ENCODE measurements at regions not wholly inside any gene's neighbourhood (a gene's known extent, or its start where the extent isn't known, plus 50 kb on each side); places are given as distances from the start of the nearest gene placed in this dataset.

- FAIRE-seq (no peak), DNase-seq (ENCODE audit: insufficient read length) (no peak)
- TF ChIP-seq POLR2A (IDR thresholded peaks at IDR 0.05; ENCODE audit: low read depth, low read length) (no peak), POLR2AphosphoS5 (IDR thresholded peaks at IDR 0.05; ENCODE audit: low read depth, low read length) (no peak), TAF1 (IDR thresholded peaks at IDR 0.05; ENCODE audit: borderline replicate concordance, low read depth, low read length) (no peak)
Measured at GRCh38 chr6:150697515-150697914, 97.8 kb downstream of the PLEKHG1 start.

- TF ChIP-seq POLR2AphosphoS5 (IDR thresholded peaks at IDR 0.05; ENCODE audit: low read depth, low read length) (no peak), POLR2A (IDR thresholded peaks at IDR 0.05; ENCODE audit: low read depth, low read length) (no peak), TAF1 (IDR thresholded peaks at IDR 0.05; ENCODE audit: borderline replicate concordance, low read depth, low read length) (no peak)
- no peak for DNase-seq (ENCODE audit: insufficient read length)
- FAIRE-seq, result peak; percentile 42
Measured at GRCh38 chr6:150698391-150698790, 98.7 kb downstream of the PLEKHG1 start.

GRCh38 chr6:150702675-150703074, 103.0 kb downstream of the PLEKHG1 start:
- DNase-seq (ENCODE audit: insufficient read length), result no peak
- TF ChIP-seq POLR2A (IDR thresholded peaks at IDR 0.05; ENCODE audit: low read depth, low read length) (no peak), POLR2AphosphoS5 (IDR thresholded peaks at IDR 0.05; ENCODE audit: low read depth, low read length) (no peak), TAF1 (IDR thresholded peaks at IDR 0.05; ENCODE audit: borderline replicate concordance, low read depth, low read length) (no peak)
- no peak for FAIRE-seq

DNA sequence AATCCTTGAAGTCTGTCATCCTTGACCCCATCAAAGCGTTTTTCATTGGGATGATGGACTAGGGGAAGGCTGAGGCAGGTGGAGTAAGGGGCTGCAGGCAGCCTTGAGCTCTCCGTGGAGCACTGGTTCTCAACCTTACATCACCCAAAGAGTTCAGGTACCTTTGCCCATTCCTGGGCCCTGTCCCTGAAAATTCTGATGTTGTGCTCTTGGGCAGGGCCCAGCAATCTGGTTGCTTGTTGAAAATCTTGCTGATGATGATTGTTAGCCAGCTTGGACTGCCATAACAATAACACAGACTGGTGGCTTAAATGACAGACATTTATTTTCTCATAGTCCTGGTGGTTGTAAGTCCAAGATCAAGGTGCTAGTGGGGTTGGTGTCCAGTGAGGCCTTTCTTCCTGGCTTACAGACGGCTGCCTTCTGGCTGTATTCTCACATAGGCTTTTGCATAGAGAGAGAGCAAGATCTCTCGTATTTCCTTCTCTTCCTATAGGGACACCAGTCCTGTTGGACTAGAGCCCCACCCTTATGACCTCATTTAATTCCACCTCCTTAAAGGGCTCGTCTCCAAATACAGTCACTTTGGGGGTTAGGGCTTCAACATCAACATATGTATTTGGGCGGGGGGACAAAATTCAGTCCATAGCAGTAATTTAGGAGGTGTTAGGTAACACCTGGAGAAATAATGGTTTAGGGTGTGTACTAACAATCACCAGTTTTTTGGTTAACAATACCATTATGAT, 104.9 kb downstream of the PLEKHG1 start:
- TF ChIP-seq TAF1 (IDR thresholded peaks at IDR 0.05; ENCODE audit: borderline replicate concordance, low read depth, low read length), result no peak
- FAIRE-seq (no peak), DNase-seq (ENCODE audit: insufficient read length) (no peak)

- TF ChIP-seq TAF1 (IDR thresholded peaks at IDR 0.05; ENCODE audit: borderline replicate concordance, low read depth, low read length) (no peak), POLR2AphosphoS5 (IDR thresholded peaks at IDR 0.05; ENCODE audit: low read depth, low read length) (no peak), POLR2A (IDR thresholded peaks at IDR 0.05; ENCODE audit: low read depth, low read length) (no peak)
- FAIRE-seq (peak; percentile 5), DNase-seq (ENCODE audit: insufficient read length) (no peak)
Measured at GRCh38 chr6:150705392-150705791, 105.7 kb downstream of the PLEKHG1 start.

DNA sequence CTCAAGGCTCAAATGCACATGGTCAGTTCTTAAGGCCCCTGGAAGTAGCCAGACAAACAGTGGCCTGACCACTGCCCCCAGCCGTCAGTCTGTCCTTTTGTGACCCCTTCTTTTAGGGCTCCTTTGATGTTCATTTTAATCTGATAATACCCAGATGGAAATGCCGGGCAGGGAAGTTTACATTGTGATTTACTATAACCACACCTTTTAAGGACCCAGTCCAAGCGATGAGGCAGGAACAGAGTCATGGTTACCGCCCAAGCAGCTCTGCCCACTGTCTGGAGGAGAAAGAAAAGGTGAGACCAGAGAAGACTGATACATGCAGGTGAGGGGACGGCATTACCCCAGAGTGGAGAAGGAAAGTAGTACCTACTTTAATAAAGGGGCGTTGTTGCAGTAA, 110.6 kb downstream of the PLEKHG1 start:
- DNase-seq (ENCODE audit: insufficient read length) (no peak), FAIRE-seq (no peak)
- TF ChIP-seq POLR2A (IDR thresholded peaks at IDR 0.05; ENCODE audit: low read depth, low read length), result no peak

DNA sequence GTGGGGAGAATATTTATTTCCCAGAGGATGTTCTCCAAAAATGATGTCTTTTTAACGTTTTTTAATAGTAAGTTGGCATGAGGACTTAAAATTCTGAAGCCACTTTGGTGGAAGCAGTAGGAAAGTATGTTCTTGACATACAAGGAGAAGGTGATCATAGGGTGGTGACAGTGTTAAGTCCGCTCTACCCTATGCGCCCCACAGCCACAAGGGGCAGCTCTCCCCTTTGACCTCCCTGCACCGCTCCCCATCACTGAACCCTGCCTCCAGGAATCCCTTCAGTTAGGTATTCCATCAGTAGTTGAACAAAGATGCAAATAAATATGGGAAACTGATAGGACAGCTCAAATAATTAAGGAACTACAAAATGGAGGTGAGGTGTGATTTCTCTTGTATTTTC, 111.4 kb downstream of the PLEKHG1 start:
- no peak for TF ChIP-seq TAF1 (IDR thresholded peaks at IDR 0.05; ENCODE audit: borderline replicate concordance, low read depth, low read length)
- no peak for TF ChIP-seq POLR2A (IDR thresholded peaks at IDR 0.05; ENCODE audit: low read depth, low read length)
- no peak for TF ChIP-seq POLR2AphosphoS5 (IDR thresholded peaks at IDR 0.05; ENCODE audit: low read depth, low read length)
- FAIRE-seq (no peak), DNase-seq (ENCODE audit: insufficient read length) (no peak)

- TF ChIP-seq POLR2A (IDR thresholded peaks at IDR 0.05; ENCODE audit: low read depth, low read length), result no peak
- no peak for TF ChIP-seq POLR2AphosphoS5 (IDR thresholded peaks at IDR 0.05; ENCODE audit: low read depth, low read length)
- no peak for TF ChIP-seq TAF1 (IDR thresholded peaks at IDR 0.05; ENCODE audit: borderline replicate concordance, low read depth, low read length)
- FAIRE-seq (no peak), DNase-seq (ENCODE audit: insufficient read length) (no peak)
Measured at GRCh38 chr6:150711584-150712504, 112.2 kb downstream of the PLEKHG1 start.

DNA sequence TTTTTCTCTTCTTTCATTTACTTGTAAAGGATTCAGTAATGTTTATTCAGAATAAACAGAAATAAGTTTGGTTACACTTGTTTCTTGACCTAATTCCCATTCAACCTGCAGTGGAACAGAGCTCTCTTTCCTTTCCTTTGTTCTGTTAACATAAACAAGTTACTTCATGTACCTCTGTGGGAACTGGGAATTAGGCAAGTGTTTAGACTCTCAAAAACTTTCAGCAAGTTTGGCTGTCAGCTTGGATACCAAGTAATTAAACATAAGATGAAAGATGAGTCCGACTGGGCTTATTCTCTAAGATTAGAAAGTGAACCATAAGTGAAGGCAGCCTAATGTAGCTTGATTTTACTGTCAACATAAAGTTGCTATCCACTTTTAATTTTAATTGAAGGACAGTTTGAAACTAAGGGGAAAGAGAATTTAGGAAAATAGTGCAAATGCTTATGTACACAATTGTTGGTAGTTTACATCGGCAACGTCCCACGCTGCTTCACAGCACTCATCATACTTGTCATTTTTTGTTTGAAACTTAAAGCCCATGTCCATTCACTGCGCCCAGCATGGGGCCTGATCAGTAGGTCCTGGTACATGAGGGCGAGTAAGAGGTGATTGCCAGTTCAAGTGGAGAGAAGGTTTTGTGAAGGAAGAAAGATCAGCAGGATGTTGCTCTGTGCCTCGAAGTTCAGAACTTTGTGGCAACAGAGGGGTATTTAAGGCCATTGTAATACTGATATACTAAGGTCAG, 113.0 kb downstream of the PLEKHG1 start:
- no peak for TF ChIP-seq POLR2AphosphoS5 (IDR thresholded peaks at IDR 0.05; ENCODE audit: low read depth, low read length)
- TF ChIP-seq POLR2A (IDR thresholded peaks at IDR 0.05; ENCODE audit: low read depth, low read length), result no peak
- TF ChIP-seq TAF1 (IDR thresholded peaks at IDR 0.05; ENCODE audit: borderline replicate concordance, low read depth, low read length), result no peak
- FAIRE-seq, result no peak

GRCh38 chr6:150713487-150713886, 113.8 kb downstream of the PLEKHG1 start:
- DNase-seq (ENCODE audit: insufficient read length), result no peak
- no peak for FAIRE-seq
- no peak for TF ChIP-seq POLR2A (IDR thresholded peaks at IDR 0.05; ENCODE audit: low read depth, low read length)
- TF ChIP-seq TAF1 (IDR thresholded peaks at IDR 0.05; ENCODE audit: borderline replicate concordance, low read depth, low read length), result no peak
- TF ChIP-seq POLR2AphosphoS5 (IDR thresholded peaks at IDR 0.05; ENCODE audit: low read depth, low read length), result no peak

More for the DNA sequence above, 113.0 kb downstream of the PLEKHG1 start:
- DNase-seq (ENCODE audit: insufficient read length), result no peak

GRCh38 chr6:150713931-150714330, 114.2 kb downstream of the PLEKHG1 start:
- no peak for TF ChIP-seq POLR2AphosphoS5 (IDR thresholded peaks at IDR 0.05; ENCODE audit: low read depth, low read length)
- no peak for TF ChIP-seq TAF1 (IDR thresholded peaks at IDR 0.05; ENCODE audit: borderline replicate concordance, low read depth, low read length)
- no peak for TF ChIP-seq POLR2A (IDR thresholded peaks at IDR 0.05; ENCODE audit: low read depth, low read length)
- FAIRE-seq (no peak), DNase-seq (ENCODE audit: insufficient read length) (no peak)

Data from GM12892 (cell line).